ENCODE measurements at regions not wholly inside any gene's neighbourhood (a gene's known extent, or its start where the extent isn't known, plus 50 kb on each side); places are given as distances from the start of the nearest gene placed in this dataset.

DNA sequence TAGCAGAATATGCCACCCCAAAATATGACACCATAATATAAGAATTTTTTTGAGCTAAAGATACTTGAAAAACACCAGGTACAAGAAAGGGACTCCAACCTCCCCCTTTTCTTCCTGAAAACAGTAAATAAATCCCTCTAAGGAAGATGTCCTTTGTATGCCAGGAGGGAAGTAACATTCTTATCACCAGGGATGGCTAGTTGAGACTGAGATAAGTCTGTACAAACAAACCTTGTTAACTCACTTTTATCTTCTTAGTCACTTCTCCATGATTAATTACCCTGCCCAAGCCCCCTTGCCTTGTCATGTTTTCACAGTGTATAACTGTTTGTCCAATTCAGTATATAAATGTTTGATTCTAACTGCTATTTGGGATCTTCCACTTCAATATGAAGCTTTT lies 888.0 kb downstream of the PCDH18 start (continued):
- TF ChIP-seq PATZ1 (CRISPR knock-in tag; IDR thresholded peaks at IDR 0.05; ENCODE audit: borderline replicate concordance): no peak
- TF ChIP-seq, protein P1, sequence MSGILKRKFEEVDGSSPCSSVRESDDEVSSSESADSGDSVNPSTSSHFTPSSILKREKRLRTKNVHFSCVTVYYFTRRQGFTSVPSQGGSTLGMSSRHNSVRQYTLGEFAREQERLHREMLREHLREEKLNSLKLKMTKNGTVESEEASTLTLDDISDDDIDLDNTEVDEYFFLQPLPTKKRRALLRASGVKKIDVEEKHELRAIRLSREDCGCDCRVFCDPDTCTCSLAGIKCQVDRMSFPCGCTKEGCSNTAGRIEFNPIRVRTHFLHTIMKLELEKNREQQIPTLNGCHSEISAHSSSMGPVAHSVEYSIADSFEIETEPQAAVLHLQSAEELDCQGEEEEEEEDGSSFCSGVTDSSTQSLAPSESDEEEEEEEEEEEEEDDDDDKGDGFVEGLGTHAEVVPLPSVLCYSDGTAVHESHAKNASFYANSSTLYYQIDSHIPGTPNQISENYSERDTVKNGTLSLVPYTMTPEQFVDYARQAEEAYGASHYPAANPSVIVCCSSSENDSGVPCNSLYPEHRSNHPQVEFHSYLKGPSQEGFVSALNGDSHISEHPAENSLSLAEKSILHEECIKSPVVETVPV (CRISPR knock-in tag; IDR thresholded peaks at IDR 0.05): no peak

DNA sequence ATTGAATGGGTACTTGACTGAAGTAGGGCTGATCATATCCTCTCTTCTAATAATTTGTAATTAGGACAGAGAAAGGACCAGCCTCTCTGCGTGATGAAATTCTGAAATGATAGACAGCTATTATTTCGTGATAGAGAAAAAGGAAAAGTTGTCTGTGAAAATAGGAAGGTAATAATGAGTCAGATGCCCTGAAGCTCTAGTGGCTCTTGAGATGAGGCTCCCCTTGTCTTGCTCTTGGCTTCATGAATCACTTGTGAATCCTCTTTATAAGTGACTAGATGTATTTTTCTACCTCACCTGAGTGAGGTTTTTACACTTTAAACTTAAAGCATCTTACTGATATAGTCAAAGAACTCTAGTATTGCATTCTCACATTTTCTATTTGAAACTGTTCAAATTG lies 888.9 kb downstream of the PCDH18 start:
- ATAC-seq: no peak
- TF ChIP-seq TCF4 (CRISPR knock-in tag; IDR thresholded peaks at IDR 0.05; ENCODE audit: borderline replicate concordance) (no peak), ZNF8 (CRISPR knock-in tag; IDR thresholded peaks at IDR 0.05) (no peak), ZNF70 (CRISPR knock-in tag; IDR thresholded peaks at IDR 0.05) (no peak), POU6F1 (CRISPR knock-in tag; IDR thresholded peaks at IDR 0.05; ENCODE audit: borderline replicate concordance, low read depth) (no peak), SNAI2 (CRISPR knock-in tag; IDR thresholded peaks at IDR 0.05) (no peak), ZFP30 (CRISPR knock-in tag; IDR thresholded peaks at IDR 0.05) (no peak), ESRRG (CRISPR knock-in tag; IDR thresholded peaks at IDR 0.05) (no peak), ZNF565 (CRISPR knock-in tag; conservative IDR thresholded peaks at IDR 0.05; ENCODE audit: low read depth) (no peak), ZFP3 (CRISPR knock-in tag; IDR thresholded peaks at IDR 0.05) (no peak), PPARA (CRISPR knock-in tag; IDR thresholded peaks at IDR 0.05; ENCODE audit: borderline replicate concordance) (no peak), BACH2 (CRISPR knock-in tag; IDR thresholded peaks at IDR 0.05; ENCODE audit: borderline replicate concordance) (no peak), CSDC2 (CRISPR knock-in tag; IDR thresholded peaks at IDR 0.05) (no peak), ISL1 (CRISPR knock-in tag; IDR thresholded peaks at IDR 0.05) (no peak), TSHZ2 (CRISPR knock-in tag; IDR thresholded peaks at IDR 0.05) (no peak), RARB (CRISPR knock-in tag; IDR thresholded peaks at IDR 0.05) (no peak), ZC3H10 (CRISPR knock-in tag; IDR thresholded peaks at IDR 0.05) (no peak), PATZ1 (CRISPR knock-in tag; IDR thresholded peaks at IDR 0.05; ENCODE audit: borderline replicate concordance) (no peak)
- TF ChIP-seq, protein P2, sequence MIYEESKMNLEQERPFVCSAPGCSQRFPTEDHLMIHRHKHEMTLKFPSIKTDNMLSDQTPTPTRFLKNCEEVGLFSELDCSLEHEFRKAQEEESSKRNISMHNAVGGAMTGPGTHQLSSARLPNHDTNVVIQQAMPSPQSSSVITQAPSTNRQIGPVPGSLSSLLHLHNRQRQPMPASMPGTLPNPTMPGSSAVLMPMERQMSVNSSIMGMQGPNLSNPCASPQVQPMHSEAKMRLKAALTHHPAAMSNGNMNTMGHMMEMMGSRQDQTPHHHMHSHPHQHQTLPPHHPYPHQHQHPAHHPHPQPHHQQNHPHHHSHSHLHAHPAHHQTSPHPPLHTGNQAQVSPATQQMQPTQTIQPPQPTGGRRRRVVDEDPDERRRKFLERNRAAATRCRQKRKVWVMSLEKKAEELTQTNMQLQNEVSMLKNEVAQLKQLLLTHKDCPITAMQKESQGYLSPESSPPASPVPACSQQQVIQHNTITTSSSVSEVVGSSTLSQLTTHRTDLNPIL (CRISPR knock-in tag; IDR thresholded peaks at IDR 0.05; ENCODE audit: low read depth): no peak
- TF ChIP-seq, protein P1 (CRISPR knock-in tag; IDR thresholded peaks at IDR 0.05): no peak

Data from SK-N-SH treated with all-trans-retinoic acid at 6 μM for 48 hours (cell line).